Activated CD4-positive, alpha-beta memory T cell treated with anti-CD3 and anti-CD28 coated beads, Interleukin-2, amount 10 ng/mL, durations not matched to agents 7 days and 5 days (primary cell): ENCODE measurements at regions not wholly inside any gene's neighbourhood (a gene's known extent, or its start where the extent isn't known, plus 50 kb on each side); places are given as distances from the start of the nearest gene placed in this dataset.

ENCODE experiments used
- CTCF ChIA-PET: fragments of 350-600 bp; sonication (Branson Sonifier 250); formaldehyde crosslinking; loops from one replicate; lab custom pipeline; 2021; ENCODE audit warnings: antibody characterized with exemption, inconsistent platforms; lab: Charles Lee
- POLR2A ChIA-PET: fragments of 350-600 bp; sonication (Branson Sonifier 250); formaldehyde crosslinking; loops from one replicate; lab custom pipeline; 2021; ENCODE audit warnings: antibody characterized with exemption; lab: Charles Lee
- DNase-seq: peaks from one replicate; pipeline ENCODE4 v3.0.0-alpha.2; 2020
- H3K27ac Mint-ChIP-seq: one replicate; pipeline ENCODE4 v1.8.0; 2021; ENCODE audit warnings: mild to moderate bottlenecking, mixed read lengths
- H3K27me3 Mint-ChIP-seq: one replicate; pipeline ENCODE4 v1.8.0; 2021; ENCODE audit warnings: mixed read lengths
- H3K36me3 Mint-ChIP-seq: one replicate; pipeline ENCODE4 v1.8.0; 2021; ENCODE audit warnings: low read depth, mixed read lengths
- H3K4me1 Mint-ChIP-seq: one replicate; pipeline ENCODE4 v1.8.0; 2021; ENCODE audit warnings: mixed read lengths
- H3K4me3 Mint-ChIP-seq: one replicate; pipeline ENCODE4 v1.8.0; 2021; ENCODE audit warnings: mild to moderate bottlenecking, mixed read lengths
- H3K9me3 Mint-ChIP-seq: one replicate; pipeline ENCODE4 v1.8.0; 2021; ENCODE audit warnings: mixed read lengths

GRCh38 chr13:50699874-50700663, 143.4 kb downstream of the DLEU7 start:
- H3K4me3 Mint-ChIP-seq: no peak overlapping the region
- no peak overlapping the region for H3K27ac Mint-ChIP-seq
- CTCF ChIA-PET: no interaction called here
- DNase-seq: no peak
- H3K4me1 Mint-ChIP-seq: no peaks in the 10 kb centered on the region
- POLR2A ChIA-PET: no interaction called here
- no peaks in the 10 kb centered on the region for H3K9me3 Mint-ChIP-seq
- H3K27me3 Mint-ChIP-seq: no peaks in the 10 kb centered on the region
- H3K36me3 Mint-ChIP-seq: no peaks in the 10 kb centered on the region

DNA sequence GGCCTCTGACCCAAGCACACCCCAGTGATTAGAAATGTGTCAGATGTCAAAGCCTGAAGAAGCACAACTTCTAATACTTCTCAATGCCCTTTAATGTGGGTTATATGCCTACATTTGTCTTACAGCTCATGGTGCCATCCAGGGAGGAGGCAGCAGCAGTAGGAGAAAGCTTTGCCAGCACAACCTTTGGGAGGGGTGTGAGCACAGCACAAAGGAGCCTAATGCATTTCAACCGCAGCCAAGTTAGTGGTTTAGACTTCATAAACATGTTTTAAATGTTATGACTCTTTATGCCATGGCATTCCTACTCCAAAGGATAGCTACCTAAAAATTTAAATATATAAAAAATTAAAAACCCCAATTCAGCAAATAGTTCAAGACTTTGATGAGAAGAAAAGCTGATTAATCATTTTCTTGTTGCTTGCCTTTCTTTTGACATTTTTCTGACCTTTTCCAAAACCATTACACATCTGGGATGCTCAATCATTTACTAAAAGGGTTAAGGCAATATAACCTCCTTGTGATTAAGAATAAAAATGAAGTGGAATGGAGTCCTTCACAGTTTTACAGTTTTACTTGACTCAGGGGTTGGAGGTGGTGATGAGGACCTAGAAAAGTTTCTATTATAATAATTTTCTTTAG, 142.7 kb downstream of the DLEU7 start:
- Mint-ChIP-seq H3K27me3 (no peaks in the 10 kb centered on the region), H3K4me3 (no peak overlapping the region), H3K36me3 (no peaks in the 10 kb centered on the region), H3K9me3 (no peaks in the 10 kb centered on the region), H3K27ac (no peak overlapping the region), H3K4me1 (no peaks in the 10 kb centered on the region)
- no peak for DNase-seq
- ChIA-PET CTCF (no interaction called here), POLR2A (no interaction called here)

DNA sequence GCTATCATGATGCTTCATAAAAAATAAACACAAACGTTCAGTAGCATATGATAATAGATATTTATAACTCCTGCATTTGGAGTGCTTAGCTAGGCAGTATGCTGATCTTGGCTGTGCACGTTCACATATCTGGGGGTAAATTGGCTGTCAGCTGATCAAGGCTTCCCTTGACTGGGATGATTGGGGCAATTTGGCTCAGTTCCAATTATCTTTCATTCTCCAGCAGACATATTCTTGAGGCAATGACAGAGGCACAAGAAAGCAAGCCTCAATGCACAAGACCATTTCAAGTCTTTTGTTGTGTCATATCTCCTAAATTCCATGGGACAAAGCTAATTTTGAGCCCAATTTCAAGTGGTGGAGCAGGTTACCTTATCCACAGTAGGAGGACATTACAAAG, 142.0 kb downstream of the DLEU7 start:
- POLR2A ChIA-PET: no interaction called here
- no peak overlapping the region for H3K4me3 Mint-ChIP-seq
- no peaks in the 10 kb centered on the region for H3K9me3 Mint-ChIP-seq
- H3K27ac Mint-ChIP-seq: no peak overlapping the region
- no peaks in the 10 kb centered on the region for H3K27me3 Mint-ChIP-seq
- no peak for DNase-seq
- H3K36me3 Mint-ChIP-seq: no peaks in the 10 kb centered on the region
- no peaks in the 10 kb centered on the region for H3K4me1 Mint-ChIP-seq
- CTCF ChIA-PET: no interaction called here

GRCh38 chr13:50706505-50706904, 137.0 kb downstream of the DLEU7 start:
- Mint-ChIP-seq H3K4me1 (no peaks in the 10 kb centered on the region), H3K36me3 (no peaks in the 10 kb centered on the region), H3K27ac (no peak overlapping the region), H3K9me3 (no peaks in the 10 kb centered on the region), H3K27me3 (no peaks in the 10 kb centered on the region), H3K4me3 (no peak overlapping the region)
- DNase-seq: no peak
- ChIA-PET POLR2A (no interaction called here), CTCF (no interaction called here)

- Mint-ChIP-seq H3K27me3 (peaks cover 2% of the 10 kb centered on the region), H3K4me3 (no peak overlapping the region), H3K36me3 (no peaks in the 10 kb centered on the region), H3K4me1 (peaks cover under 1% of the 10 kb centered on the region), H3K27ac (no peak overlapping the region), H3K9me3 (no peaks in the 10 kb centered on the region)
- POLR2A ChIA-PET: no interaction called here
- no peak for DNase-seq
- CTCF ChIA-PET: no interaction called here
These were observed 135.9 kb downstream of the DLEU7 start for GRCh38 chr13:50707628-50708027.

GRCh38 chr13:50708461-50708860, 135.0 kb downstream of the DLEU7 start:
- Mint-ChIP-seq H3K4me1 (peaks cover 4% of the 10 kb centered on the region), H3K27ac (no peak overlapping the region), H3K27me3 (peaks cover 6% of the 10 kb centered on the region), H3K4me3 (no peak overlapping the region), H3K9me3 (no peaks in the 10 kb centered on the region), H3K36me3 (no peaks in the 10 kb centered on the region)
- CTCF ChIA-PET: no interaction called here
- no peak for DNase-seq
- POLR2A ChIA-PET: no interaction called here

DNA sequence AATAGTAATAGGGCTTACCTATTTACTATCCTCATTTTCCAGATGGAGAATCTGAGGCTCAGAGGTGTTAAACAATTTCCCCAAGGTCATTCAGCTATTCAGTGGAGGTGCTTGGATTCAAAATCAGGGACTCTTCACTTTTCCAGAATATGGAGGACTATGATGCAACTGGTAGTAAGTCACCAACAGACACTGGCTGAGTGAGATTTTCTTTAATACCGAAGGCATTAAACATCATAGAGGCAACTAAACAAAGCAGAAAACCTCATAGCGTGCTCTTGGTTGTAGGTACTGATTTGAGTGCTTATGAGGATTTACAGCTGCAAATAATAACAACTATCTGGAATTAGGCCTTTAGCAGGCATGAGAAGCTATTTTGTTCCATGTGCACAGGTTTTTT, 134.4 kb downstream of the DLEU7 start:
- no peak for DNase-seq
- H3K27me3 Mint-ChIP-seq: peaks cover 6% of the 10 kb centered on the region
- H3K4me3 Mint-ChIP-seq: no peak overlapping the region
- peaks cover 10% of the 10 kb centered on the region for H3K4me1 Mint-ChIP-seq
- POLR2A ChIA-PET: no interaction called here
- no peak overlapping the region for H3K27ac Mint-ChIP-seq
- H3K9me3 Mint-ChIP-seq: no peaks in the 10 kb centered on the region
- no peaks in the 10 kb centered on the region for H3K36me3 Mint-ChIP-seq
- CTCF ChIA-PET: no interaction called here

DNA sequence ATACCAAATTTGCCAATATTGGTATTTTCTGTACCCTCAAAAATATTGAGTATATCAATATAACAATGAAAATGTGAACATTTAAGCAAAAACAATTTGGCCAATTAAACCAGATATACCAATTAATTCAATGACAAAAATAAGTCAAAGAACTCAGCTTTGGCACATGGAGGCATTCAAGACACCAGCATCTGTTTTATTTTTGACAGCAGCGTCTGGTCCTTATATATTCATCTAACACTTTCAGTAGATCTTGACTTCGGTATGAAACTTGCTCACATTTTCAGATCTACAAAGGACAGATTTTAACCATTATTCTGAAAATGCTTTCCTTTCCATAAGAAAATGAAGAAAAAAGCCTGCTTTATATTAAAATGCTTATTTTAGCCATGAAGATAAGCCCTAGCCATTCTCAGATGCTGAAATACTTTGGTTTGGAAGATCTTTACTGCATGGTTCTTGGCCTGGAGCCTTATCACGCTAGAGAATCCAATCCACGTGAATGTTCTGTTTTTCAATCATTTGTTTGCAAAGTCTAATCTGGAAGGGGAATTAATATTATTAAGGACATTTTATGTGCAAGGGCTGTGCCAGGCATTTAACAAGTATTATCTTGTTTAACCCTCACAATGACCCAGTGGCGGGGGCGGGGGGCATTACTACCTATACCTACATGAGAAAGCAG, 132.2 kb downstream of the DLEU7 start:
- ChIA-PET CTCF (no interaction called here), POLR2A (no interaction called here)
- peaks cover 15% of the 10 kb centered on the region for H3K4me1 Mint-ChIP-seq
- no peaks in the 10 kb centered on the region for H3K36me3 Mint-ChIP-seq
- no peak overlapping the region for H3K4me3 Mint-ChIP-seq
- H3K9me3 Mint-ChIP-seq: peaks cover under 1% of the 10 kb centered on the region
- DNase-seq: no peak
- peaks cover 7% of the 10 kb centered on the region for H3K27me3 Mint-ChIP-seq
- H3K27ac Mint-ChIP-seq: no peak overlapping the region

GRCh38 chr13:50711996-50712395, 131.5 kb downstream of the DLEU7 start:
- H3K27me3 Mint-ChIP-seq: peaks cover 10% of the 10 kb centered on the region
- no peak for DNase-seq
- ChIA-PET POLR2A (no interaction called here), CTCF (no interaction called here)
- H3K4me3 Mint-ChIP-seq: no peak overlapping the region
- H3K9me3 Mint-ChIP-seq: peaks cover 2% of the 10 kb centered on the region
- no peaks in the 10 kb centered on the region for H3K36me3 Mint-ChIP-seq
- H3K4me1 Mint-ChIP-seq: peaks cover 15% of the 10 kb centered on the region
- H3K27ac Mint-ChIP-seq: no peak overlapping the region

DNA sequence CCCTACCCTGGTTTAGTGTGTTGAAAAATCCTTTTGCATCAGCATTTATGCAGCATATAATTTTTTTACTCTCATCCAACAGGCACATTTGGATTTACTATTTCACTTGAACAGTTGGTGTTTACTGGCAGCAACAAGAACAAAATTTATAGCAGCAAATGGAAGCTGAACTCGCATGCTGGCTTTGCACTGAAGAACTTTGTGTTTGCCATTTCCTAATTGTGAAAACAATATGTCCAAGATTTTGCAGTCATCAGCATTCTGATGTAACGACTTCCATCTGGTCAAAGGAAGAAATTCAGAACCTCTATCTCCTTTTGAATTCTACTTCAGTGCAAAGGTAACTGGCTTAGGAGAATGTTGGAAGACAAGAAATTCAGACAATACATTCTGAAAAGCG, 131.0 kb downstream of the DLEU7 start:
- Mint-ChIP-seq H3K27me3 (peaks cover 10% of the 10 kb centered on the region), H3K36me3 (no peaks in the 10 kb centered on the region), H3K4me1 (peaks cover 15% of the 10 kb centered on the region), H3K4me3 (no peak overlapping the region), H3K9me3 (peaks cover 2% of the 10 kb centered on the region), H3K27ac (no peak overlapping the region)
- CTCF ChIA-PET: no interaction called here
- POLR2A ChIA-PET: interaction anchor here (1.9 kb wide), 1 partner anchor 199 kb away, joined by 6 read pairs; no protein-coding TSS in a partner anchor
- no peak for DNase-seq

DNA sequence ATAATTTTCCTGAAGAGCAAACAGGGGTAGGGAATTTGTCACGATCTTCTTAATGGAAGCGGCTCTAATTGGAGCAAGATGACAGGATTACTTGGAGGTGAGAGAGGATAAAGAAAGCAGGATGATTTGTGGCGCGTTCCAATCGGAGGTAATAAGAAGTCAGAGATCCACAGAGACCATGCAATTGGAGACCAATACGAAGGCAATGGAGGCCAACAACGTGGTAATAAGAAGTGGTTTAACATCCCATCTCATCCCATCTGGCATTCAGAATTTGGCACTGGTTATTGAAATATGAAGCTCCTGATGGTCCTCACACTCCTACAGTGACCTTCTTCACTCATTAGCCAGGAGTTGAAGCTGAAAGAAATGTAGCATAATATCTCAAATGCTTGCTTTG, 130.6 kb downstream of the DLEU7 start:
- peaks cover 10% of the 10 kb centered on the region for H3K27me3 Mint-ChIP-seq
- no peaks in the 10 kb centered on the region for H3K36me3 Mint-ChIP-seq
- peaks cover 15% of the 10 kb centered on the region for H3K4me1 Mint-ChIP-seq
- no peak for DNase-seq
- H3K27ac Mint-ChIP-seq: no peak overlapping the region
- H3K4me3 Mint-ChIP-seq: no peak overlapping the region
- peaks cover 2% of the 10 kb centered on the region for H3K9me3 Mint-ChIP-seq
- ChIA-PET POLR2A (interaction anchor here (0.7 to 1.9 kb wide), 2 partner anchors 116 to 199 kb away, joined by 3 to 6 read pairs; no protein-coding TSS in a partner anchor), CTCF (no interaction called here)

DNA sequence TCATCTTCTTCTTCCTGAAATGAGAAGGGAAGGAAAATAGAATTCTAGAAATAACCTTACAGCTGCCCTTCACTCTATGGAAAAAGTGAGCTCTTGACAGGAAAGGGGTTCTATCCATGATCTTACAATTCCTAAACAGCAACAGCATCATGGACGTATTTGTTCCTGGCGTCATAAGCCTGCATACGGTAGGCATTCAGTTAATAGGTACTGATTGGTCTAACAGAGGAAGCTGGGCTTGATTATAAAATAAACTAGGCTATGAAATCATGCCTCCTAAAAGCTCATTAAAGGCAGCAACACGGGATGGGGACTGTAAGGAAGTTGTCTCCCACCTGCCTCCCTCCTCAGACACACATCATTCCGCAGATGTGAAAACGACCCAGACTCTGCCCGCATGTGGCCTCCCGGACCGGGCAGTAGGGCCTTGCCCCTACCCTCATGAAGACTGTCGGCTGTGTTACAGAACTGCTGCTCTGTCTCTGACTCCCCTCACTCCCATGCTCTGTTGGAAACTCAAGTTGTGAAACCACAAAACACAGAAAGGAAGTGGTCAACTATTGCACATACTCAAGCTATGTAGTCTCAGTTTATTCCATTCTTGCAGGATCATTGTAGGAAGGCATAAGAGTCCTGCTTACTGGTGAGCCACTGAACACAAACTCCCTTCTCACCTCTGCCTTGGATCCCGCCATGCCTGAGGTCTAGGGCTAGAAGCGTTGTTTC, 129.8 kb downstream of the DLEU7 start:
- H3K9me3 Mint-ChIP-seq: peaks cover 2% of the 10 kb centered on the region
- H3K27me3 Mint-ChIP-seq: peaks cover 10% of the 10 kb centered on the region
- H3K27ac Mint-ChIP-seq: no peak overlapping the region
- no peaks in the 10 kb centered on the region for H3K36me3 Mint-ChIP-seq
- POLR2A ChIA-PET: interaction anchor here (0.7 to 1.9 kb wide), 2 partner anchors 117 to 198 kb away, joined by 3 to 6 read pairs; no protein-coding TSS in a partner anchor
- peak overlapping the region; percentile 19 for H3K4me3 Mint-ChIP-seq
- CTCF ChIA-PET: no interaction called here
- H3K4me1 Mint-ChIP-seq: peaks cover 15% of the 10 kb centered on the region
- DNase-seq: peak; percentile 28

- no peak for DNase-seq
- Mint-ChIP-seq H3K27me3 (peaks cover 10% of the 10 kb centered on the region), H3K27ac (no peak overlapping the region), H3K9me3 (peaks cover 2% of the 10 kb centered on the region), H3K4me1 (peaks cover 15% of the 10 kb centered on the region), H3K36me3 (no peaks in the 10 kb centered on the region), H3K4me3 (no peak overlapping the region)
- CTCF ChIA-PET: no interaction called here
- POLR2A ChIA-PET: no interaction called here
These were observed 128.6 kb downstream of the DLEU7 start for GRCh38 chr13:50714891-50715290.
